A549 (cell line): ENCODE measurements at regions not wholly inside any gene's neighbourhood (a gene's known extent, or its start where the extent isn't known, plus 50 kb on each side); places are given as distances from the start of the nearest gene placed in this dataset.

ENCODE experiments used
- CHD2 ChIP-seq: fragments of 150-350 bp; IDR thresholded peaks from 2 replicates; pipeline ENCODE4 v1.6.1; 2014; ENCODE audit warnings: low read length; ENCODE audit not compliant: partially characterized antibody
- CHD4 ChIP-seq: fragments of 200-600 bp; sonication (generic); IDR thresholded peaks from 2 replicates; pipeline ENCODE4 v1.6.1; 2016; ENCODE audit warnings: antibody characterized with exemption, mild to moderate bottlenecking, borderline replicate concordance
- CTCF ChIP-seq: fragments of >200 bp; sonication (Bioruptor Twin); formaldehyde crosslinking; IDR thresholded peaks from 3 replicates; pipeline ENCODE4 v1.5.1; 2016
- E2F6 ChIP-seq: IDR thresholded peaks from 2 replicates; pipeline ENCODE4 v1.6.1; 2012; ENCODE audit warnings: low read depth, borderline replicate concordance
- ELK1 ChIP-seq: fragments of 150-350 bp; IDR thresholded peaks from 2 replicates; pipeline ENCODE4 v1.6.1; 2014; ENCODE audit warnings: low read depth, mild to moderate bottlenecking, low read length
- ESRRA ChIP-seq: fragments of 150-350 bp; IDR thresholded peaks from 2 replicates; pipeline ENCODE4 v1.6.1; 2014; ENCODE audit warnings: mild to moderate bottlenecking, low read length, borderline replicate concordance
- JUNB ChIP-seq: fragments of >200 bp; sonication (Bioruptor Twin); formaldehyde crosslinking; IDR thresholded peaks from 2 replicates; pipeline ENCODE4 v1.6.1; 2016
- MYC ChIP-seq: IDR thresholded peaks from 2 replicates; pipeline ENCODE4 v1.6.1; 2012; ENCODE audit warnings: mild to moderate bottlenecking, inconsistent platforms, low read length, improper control_type of control experiment, borderline replicate concordance
- POLR2A ChIP-seq: IDR thresholded peaks from 2 replicates; pipeline ENCODE4 v1.6.1; 2012; ENCODE audit warnings: mild to moderate bottlenecking, low read length
- RAD21 ChIP-seq, 2 experiments: fragments of >200 bp in 1 of 2; sonication (Bioruptor Twin) in 1 of 2; formaldehyde crosslinking in 1 of 2; IDR thresholded peaks in 1 of 2; conservative IDR thresholded peaks in 1 of 2; 2 replicates in 1 of 2; 3 replicates in 1 of 2; pipeline ENCODE4 v1.6.1; 2012 to 2018; ENCODE audit warnings: inconsistent platforms in 1 of 2
- RARB ChIP-seq: fragments of 250-450 bp; sonication (Bioruptor Pico); IDR thresholded peaks from 2 replicates; pipeline ENCODE4 v1.8.0; 2021; ENCODE audit warnings: mild to moderate bottlenecking, moderate library complexity
- RCOR1 ChIP-seq: fragments of 150-350 bp; IDR thresholded peaks from 2 replicates; pipeline ENCODE4 v1.6.1; 2014; ENCODE audit warnings: antibody characterized with exemption, low read length, low read depth
- SMC3 ChIP-seq: fragments of >200 bp; sonication (Bioruptor Twin); formaldehyde crosslinking; IDR thresholded peaks from 3 replicates; pipeline ENCODE4 v1.6.1; 2018; ENCODE audit warnings: inconsistent platforms

GRCh38 chr1:117260761-117261423 lies 50.2 kb upstream of the VTCN1 start:
- no peak for TF ChIP-seq CTCF
- TF ChIP-seq RCOR1: no peak
- TF ChIP-seq RARB (CRISPR knock-in tag): no peak
- TF ChIP-seq CHD2: no peak
- TF ChIP-seq MYC: no peak
- TF ChIP-seq ELK1: no peak
- no peak for TF ChIP-seq POLR2A
- TF ChIP-seq RAD21 (conservative IDR thresholded peaks at IDR 0.05 in 1 of 2, IDR thresholded peaks at IDR 0.05 in 1 of 2): no peak
- TF ChIP-seq ESRRA: no peak
- TF ChIP-seq SMC3: no peak
- no peak for TF ChIP-seq CHD4
- no peak for TF ChIP-seq E2F6
- no peak for TF ChIP-seq JUNB
